AG09319 (cell line): ENCODE measurements at regions not wholly inside any gene's neighbourhood (a gene's known extent, or its start where the extent isn't known, plus 50 kb on each side); places are given as distances from the start of the nearest gene placed in this dataset.

Source experiments
- DNase-seq: peaks from one replicate; pipeline ENCODE4 v3.0.0-alpha.2; 2010; ENCODE audit warnings: low read depth; ENCODE audit errors: extremely low read depth
- CTCF ChIP-seq: IDR thresholded peaks from 2 replicates; pipeline ENCODE4 v1.5.1; 2011; ENCODE audit warnings: low read depth, mild to moderate bottlenecking, inconsistent platforms, low read length, moderate library complexity

GRCh38 chr15:62611002-62611401, 431.5 kb upstream of the TPM1 start:
- no peak for TF ChIP-seq CTCF
- DNase-seq, result no peak

DNA sequence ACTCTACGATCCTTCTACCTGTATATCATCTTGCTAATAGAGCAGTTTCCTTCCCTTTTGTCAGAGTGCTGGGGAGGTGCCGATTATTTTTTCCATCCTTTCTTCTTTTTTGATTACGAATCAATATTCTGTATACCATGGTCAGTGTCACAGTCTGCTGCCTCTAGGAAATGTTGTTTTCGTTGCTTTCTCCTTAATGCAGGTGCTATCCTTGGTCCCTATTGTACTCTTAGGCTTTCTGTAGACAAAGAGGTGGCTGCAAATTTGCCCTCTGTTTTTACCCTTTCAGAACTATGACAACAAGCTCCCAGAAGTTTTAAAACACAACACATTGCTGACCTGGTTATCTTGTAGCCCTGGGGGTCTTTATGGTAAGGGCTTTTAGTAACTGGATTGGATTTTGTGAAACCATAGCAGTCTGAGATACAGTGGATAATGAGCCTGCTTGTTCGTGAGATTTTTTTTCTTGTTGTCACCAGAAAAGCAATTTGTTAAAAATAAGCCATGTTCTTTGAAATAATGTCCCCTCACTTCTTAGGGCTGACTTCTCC, 430.3 kb upstream of the TPM1 start:
- DNase-seq, result no peak
- TF ChIP-seq CTCF, result no peak

DNA sequence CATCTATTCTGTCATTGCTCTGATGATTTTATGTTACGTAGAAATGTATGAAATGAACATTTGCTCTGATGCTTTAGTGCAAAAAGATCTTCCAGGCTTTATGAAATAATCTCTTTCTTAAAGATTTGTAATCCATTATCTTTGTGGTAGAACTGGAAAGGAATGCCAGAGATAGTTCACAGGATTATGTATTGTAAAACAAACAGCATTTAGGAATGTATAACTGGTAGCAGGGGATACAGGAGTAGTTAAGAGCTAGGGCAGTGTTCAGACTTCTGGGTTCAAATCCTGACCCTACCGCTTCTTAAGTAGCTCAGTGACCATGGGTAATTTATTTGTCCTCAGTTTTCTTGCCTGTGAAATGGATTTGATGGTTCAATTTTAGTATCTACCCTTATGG, 429.8 kb upstream of the TPM1 start:
- TF ChIP-seq CTCF, result no peak
- no peak for DNase-seq

GRCh38 chr15:62616746-62617145, 425.8 kb upstream of the TPM1 start:
- no peak for TF ChIP-seq CTCF
- no peak for DNase-seq

- no peak for DNase-seq
- TF ChIP-seq CTCF, result no peak
These were observed 424.8 kb upstream of the TPM1 start for GRCh38 chr15:62617741-62618140.

- peak; percentile 24 for DNase-seq
- peak; percentile 57 for TF ChIP-seq CTCF
These were observed 424.1 kb upstream of the TPM1 start for GRCh38 chr15:62618432-62618831.

GRCh38 chr15:62618846-62619504, 423.6 kb upstream of the TPM1 start:
- no peak for TF ChIP-seq CTCF
- no peak for DNase-seq
